IMR-90 (cell line): ENCODE measurements at regions not wholly inside any gene's neighbourhood (a gene's known extent, or its start where the extent isn't known, plus 50 kb on each side); places are given as distances from the start of the nearest gene placed in this dataset.

Experiments
- ATAC-seq: fragments of 200-7000 bp; cut with Tn5 transposase; 2 replicates; pipeline ENCODE4 v1.9.1; 2020; ENCODE audit warnings: low read depth, mild to moderate bottlenecking, moderate library complexity
- BruUV-seq: library from RNA; stranded (reverse); fragments of 400-500 nt; replicated peaks from 2 replicates; lab custom pipeline; 2021; lab: Mats Ljungman, UMichigan
- CTCF ChIA-PET: fragments of 300-600 bp; formaldehyde crosslinking; extraction: SDS; loops from one replicate; lab custom pipeline; 2021; ENCODE audit warnings: antibody characterized with exemption; lab: Yijun Ruan, JAX
- POLR2A ChIA-PET: fragments of 300-600 bp; sonication (Branson Sonifier 250); formaldehyde crosslinking; loops from one replicate; lab custom pipeline; 2022; ENCODE audit warnings: antibody characterized with exemption; ENCODE audit not compliant: unreplicated experiment; lab: Charles Lee
- DNase-seq: peaks from one replicate; pipeline ENCODE4 v3.0.0; 2013
- H2AFZ ChIP-seq: replicated peaks from 2 replicates; pipeline ENCODE3; 2013; ENCODE audit warnings: low read length, mild to moderate bottlenecking; ENCODE audit not compliant: poor library complexity
- H2AK5ac ChIP-seq: 2 replicates; pipeline ENCODE4 v1.6.1; 2013; ENCODE audit warnings: low read depth, low read length, inconsistent platforms
- H2AK9ac ChIP-seq: replicated peaks from 2 replicates; pipeline ENCODE3; 2013; ENCODE audit warnings: mild to moderate bottlenecking, low read depth, low read length, moderate library complexity; ENCODE audit not compliant: poor library complexity
- H2BK120ac ChIP-seq: 2 replicates; pipeline ENCODE4 v1.6.1; 2013; ENCODE audit warnings: low read depth, low read length, inconsistent platforms
- H2BK15ac ChIP-seq: 3 replicates; pipeline ENCODE4 v1.6.1; 2013; ENCODE audit warnings: low read depth, low read length, inconsistent platforms
- H2BK20ac ChIP-seq: 2 replicates; pipeline ENCODE4 v1.6.1; 2013; ENCODE audit warnings: low read depth, mild to moderate bottlenecking, inconsistent platforms, low read length, moderate library complexity
- H2BK5ac ChIP-seq: 2 replicates; pipeline ENCODE4 v1.6.1; 2013; ENCODE audit warnings: mild to moderate bottlenecking, low read depth, low read length, inconsistent platforms; ENCODE audit not compliant: poor library complexity, severe bottlenecking
- H3K14ac ChIP-seq: replicated peaks from 2 replicates; pipeline ENCODE4 v1.6.1; 2013; ENCODE audit warnings: low read depth, low read length, inconsistent platforms
- H3K18ac ChIP-seq: 2 replicates; pipeline ENCODE4 v1.6.1; 2013; ENCODE audit warnings: low read depth, low read length, control low read depth
- H3K23ac ChIP-seq: 2 replicates; pipeline ENCODE4 v1.6.1; 2013; ENCODE audit warnings: low read depth, low read length, inconsistent platforms
- H3K27ac ChIP-seq: 2 replicates; pipeline ENCODE4 v1.5.1; 2013; ENCODE audit warnings: mild to moderate bottlenecking, control low read depth, low read length; ENCODE audit not compliant: insufficient read depth
- H3K27me3 ChIP-seq: 2 replicates; pipeline ENCODE4 v1.6.1; 2013; ENCODE audit warnings: low read length; ENCODE audit not compliant: control insufficient read depth, insufficient read depth
- H3K36me3 ChIP-seq: 2 replicates; pipeline ENCODE4 v1.6.1; 2013; ENCODE audit warnings: low read length, mixed read lengths; ENCODE audit not compliant: control insufficient read depth, insufficient read depth
- H3K4ac ChIP-seq: 2 replicates; pipeline ENCODE4 v1.6.1; 2013; ENCODE audit warnings: low read depth, low read length, inconsistent platforms
- H3K4me1 ChIP-seq: 2 replicates; pipeline ENCODE4 v1.6.1; 2013; ENCODE audit warnings: low read length, mixed read lengths; ENCODE audit not compliant: control insufficient read depth, insufficient read depth
- H3K4me2 ChIP-seq: 2 replicates; pipeline ENCODE4 v1.6.1; 2013; ENCODE audit warnings: low read depth, mild to moderate bottlenecking, control low read depth, low read length, moderate library complexity
- H3K4me3 ChIP-seq: 2 replicates; pipeline ENCODE4 v1.5.1; 2013; ENCODE audit warnings: low read depth, mild to moderate bottlenecking, control low read depth, low read length, moderate library complexity; ENCODE audit not compliant: insufficient read depth
- H3K56ac ChIP-seq: 2 replicates; pipeline ENCODE4 v1.6.1; 2013; ENCODE audit warnings: low read length, inconsistent platforms; ENCODE audit not compliant: insufficient read depth; ENCODE audit errors: extremely low read depth
- H3K79me1 ChIP-seq, 2 experiments: 2 replicates each; pipeline ENCODE4 v1.6.1; 2013; ENCODE audit warnings: low read length in 2 of 2, inconsistent platforms in 1 of 2, low read depth in 1 of 2
- H3K9ac ChIP-seq: 2 replicates; pipeline ENCODE4 v1.6.1; 2013; ENCODE audit warnings: low read depth, low read length, control low read depth
- H3K9me1 ChIP-seq: 2 replicates; pipeline ENCODE4 v1.6.1; 2013; ENCODE audit warnings: low read length, inconsistent platforms; ENCODE audit not compliant: insufficient read depth
- H3K9me3 ChIP-seq: 2 replicates; pipeline ENCODE4 v1.6.1; 2013; ENCODE audit warnings: low read length; ENCODE audit not compliant: control insufficient read depth, insufficient read depth
- H4K20me1 ChIP-seq: 2 replicates; pipeline ENCODE4 v1.6.1; 2013; ENCODE audit warnings: low read length, inconsistent platforms; ENCODE audit not compliant: insufficient read depth
- H4K5ac ChIP-seq: 2 replicates; pipeline ENCODE4 v1.6.1; 2013; ENCODE audit warnings: mild to moderate bottlenecking, low read depth, low read length, control low read depth
- H4K8ac ChIP-seq, 2 experiments: 2 replicates each; pipeline ENCODE4 v1.6.1; 2013; ENCODE audit warnings: low read depth in 2 of 2, low read length in 2 of 2, control low read depth in 1 of 2, inconsistent platforms in 1 of 2
- H4K91ac ChIP-seq: 2 replicates; pipeline ENCODE4 v1.6.1; 2013; ENCODE audit warnings: low read depth, low read length, inconsistent platforms; ENCODE audit not compliant: insufficient read depth
- BHLHE40 ChIP-seq: fragments of 150-350 bp; IDR thresholded peaks from 2 replicates; pipeline ENCODE4 v1.6.1; 2016; ENCODE audit warnings: mild to moderate bottlenecking, low read depth, low read length
- CEBPB ChIP-seq: IDR thresholded peaks from 2 replicates; pipeline ENCODE4 v1.6.1; 2012; ENCODE audit warnings: low read depth, low read length, improper control_type of control experiment
- CHD1 ChIP-seq: IDR thresholded peaks from 2 replicates; pipeline ENCODE4 v1.6.1; 2012; ENCODE audit warnings: low read depth, low read length, improper control_type of control experiment
- FOS ChIP-seq: fragments of 150-350 bp; IDR thresholded peaks from 2 replicates; pipeline ENCODE4 v1.6.1; 2016; ENCODE audit warnings: low read depth, low read length
- MAFK ChIP-seq: IDR thresholded peaks from 2 replicates; pipeline ENCODE4 v1.6.1; 2012; ENCODE audit warnings: low read depth, low read length, improper control_type of control experiment
- MAZ ChIP-seq: IDR thresholded peaks from 2 replicates; pipeline ENCODE4 v1.6.1; 2012; ENCODE audit warnings: low read depth, mild to moderate bottlenecking, low read length, improper control_type of control experiment, moderate library complexity, borderline replicate concordance
- MXI1 ChIP-seq: IDR thresholded peaks from 2 replicates; pipeline ENCODE4 v1.6.1; 2012; ENCODE audit warnings: low read depth, mild to moderate bottlenecking, low read length, moderate library complexity, borderline replicate concordance
- NFE2L2 ChIP-seq: fragments of 150-350 bp; IDR thresholded peaks from 2 replicates; pipeline ENCODE4 v1.6.1; 2016; ENCODE audit warnings: low read depth, mild to moderate bottlenecking, low read length
- POLR2A ChIP-seq: IDR thresholded peaks from 2 replicates; pipeline ENCODE4 v1.6.1; 2012; ENCODE audit warnings: mild to moderate bottlenecking, low read depth, low read length
- RAD21 ChIP-seq: IDR thresholded peaks from 2 replicates; pipeline ENCODE4 v1.6.1; 2012; ENCODE audit warnings: low read length, improper control_type of control experiment
- RCOR1 ChIP-seq: IDR thresholded peaks from 2 replicates; pipeline ENCODE4 v1.6.1; 2012; ENCODE audit warnings: mild to moderate bottlenecking, low read length, improper control_type of control experiment; ENCODE audit not compliant: insufficient replicate concordance
- RFX5 ChIP-seq: IDR thresholded peaks from 2 replicates; pipeline ENCODE4 v1.8.0; 2012; ENCODE audit warnings: low read depth, mild to moderate bottlenecking, low read length, moderate library complexity
- SMC3 ChIP-seq: fragments of 150-350 bp; IDR thresholded peaks from 2 replicates; pipeline ENCODE4 v1.6.1; 2016; ENCODE audit warnings: low read depth, mild to moderate bottlenecking, antibody characterized with exemption, low read length, moderate library complexity
- WGBS, 2 experiments: methylation state at CpG; one replicate each; pipeline versions ENCODE4 v1.1.5 to v1.1.7; 2013; ENCODE audit warnings: missing lambda C conversion rate in 2 of 2; ENCODE audit not compliant: insufficient read length in 1 of 2; ENCODE audit errors: extremely low coverage in 2 of 2; 5-methylcytosine and 5-hydroxymethylcytosine counted together
- dilution Hi-C: fragments of 300-500 bp; cut with HindIII; formaldehyde crosslinking; loops from one replicate; pipeline ENCODE4 v1.14.3; 2018; ENCODE audit warnings: low sequenced_read_pairs; ENCODE audit not compliant: unreplicated experiment
- in situ Hi-C: fragments of 300-500 bp; cut with MboI; formaldehyde crosslinking; loops from 3 replicates; pipeline ENCODE4 v1.14.3; 2019; ENCODE audit warnings: low sequenced_read_pairs, inconsistent platforms, mixed read lengths
- intact Hi-C: fragments of 100-400 bp; cut with micrococcal nuclease; formaldehyde crosslinking; loops from 2 replicates; pipeline ENCODE4 v1.10.0; 2022
- TF ChIP-seq, protein P1 (sequence below): fragments of 150-350 bp; IDR thresholded peaks from 2 replicates; pipeline ENCODE4 v1.6.1; 2016; ENCODE audit warnings: low read depth, mild to moderate bottlenecking, low read length, moderate library complexity, borderline replicate concordance
- TF ChIP-seq, protein P2 (sequence below): fragments of 150-350 bp; IDR thresholded peaks from 2 replicates; pipeline ENCODE4 v1.6.1; 2017; ENCODE audit warnings: mild to moderate bottlenecking, antibody characterized with exemption, low read length, low read depth
- TF ChIP-seq, protein P3 (sequence below): conservative IDR thresholded peaks from 2 replicates; pipeline ENCODE4 v1.5.1; 2012; ENCODE audit warnings: mild to moderate bottlenecking, low read depth, low read length, improper control_type of control experiment

DNA sequence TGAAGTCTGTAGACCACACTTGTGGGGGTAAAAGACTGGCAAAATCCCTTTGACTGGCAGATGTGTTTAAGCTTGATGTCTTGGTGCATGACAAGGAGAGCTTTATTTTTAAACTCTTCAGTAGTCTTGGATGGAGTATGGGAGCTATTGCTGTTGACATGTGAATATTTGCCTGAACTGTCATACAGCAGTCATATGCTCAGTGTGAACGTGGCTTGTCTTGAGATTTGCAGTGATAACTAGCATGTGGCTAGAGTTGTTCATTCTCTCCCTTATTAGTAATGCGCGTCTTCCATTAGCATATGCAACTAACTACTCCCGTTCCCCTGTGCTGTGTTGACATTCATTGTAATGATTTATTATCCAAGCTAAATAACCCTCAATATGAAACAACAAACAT, 523.6 kb upstream of the WWC1 start:
- Histone ChIP-seq H2BK5ac (no peak overlapping the region), H3K4ac (no peak overlapping the region), H4K91ac (no peak overlapping the region), H2BK20ac (no peak overlapping the region), H3K56ac (no peak overlapping the region), H3K4me3 (no peak overlapping the region), H3K14ac (no peak overlapping the region), H3K9me1 (0 out of 2 replicates have a peak, but pooled peaks cover 4% of the 10 kb centered on the region), H4K8ac (no peak overlapping the region), H3K4me2 (no peak overlapping the region), H3K36me3 (no peaks in the 10 kb centered on the region), H2BK120ac (no peak overlapping the region), H2AK9ac (no peak overlapping the region), H3K27me3 (no peaks in the 10 kb centered on the region; the same call in 1 of the 2 replicates), H3K23ac (no peak overlapping the region), H3K9me3 (no peaks in the 10 kb centered on the region), H3K4me1 (no peaks in the 10 kb centered on the region), H4K20me1 (no peaks in the 10 kb centered on the region), H3K18ac (no peak overlapping the region; the same call in 1 of the 2 replicates), H2AFZ (no peak overlapping the region), H2AK5ac (no peak overlapping the region), H3K27ac (no peak overlapping the region), H3K79me1 (no peaks in the 10 kb centered on the region), H4K5ac (no peak overlapping the region), H3K9ac (no peak overlapping the region), H2BK15ac (peak overlapping the region; percentile 75; the same call in 2 of the 3 replicates)
- in situ Hi-C loops (no loop called here), intact Hi-C loops (no loop called here), dilution Hi-C loops (no loop called here)
- POLR2A ChIA-PET = no interaction called here
- TF ChIP-seq, protein P1, sequence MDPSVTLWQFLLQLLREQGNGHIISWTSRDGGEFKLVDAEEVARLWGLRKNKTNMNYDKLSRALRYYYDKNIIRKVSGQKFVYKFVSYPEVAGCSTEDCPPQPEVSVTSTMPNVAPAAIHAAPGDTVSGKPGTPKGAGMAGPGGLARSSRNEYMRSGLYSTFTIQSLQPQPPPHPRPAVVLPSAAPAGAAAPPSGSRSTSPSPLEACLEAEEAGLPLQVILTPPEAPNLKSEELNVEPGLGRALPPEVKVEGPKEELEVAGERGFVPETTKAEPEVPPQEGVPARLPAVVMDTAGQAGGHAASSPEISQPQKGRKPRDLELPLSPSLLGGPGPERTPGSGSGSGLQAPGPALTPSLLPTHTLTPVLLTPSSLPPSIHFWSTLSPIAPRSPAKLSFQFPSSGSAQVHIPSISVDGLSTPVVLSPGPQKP = no peak
- TF ChIP-seq NFE2L2 = no peak
- no peak for TF ChIP-seq RFX5
- TF ChIP-seq, protein P2, sequence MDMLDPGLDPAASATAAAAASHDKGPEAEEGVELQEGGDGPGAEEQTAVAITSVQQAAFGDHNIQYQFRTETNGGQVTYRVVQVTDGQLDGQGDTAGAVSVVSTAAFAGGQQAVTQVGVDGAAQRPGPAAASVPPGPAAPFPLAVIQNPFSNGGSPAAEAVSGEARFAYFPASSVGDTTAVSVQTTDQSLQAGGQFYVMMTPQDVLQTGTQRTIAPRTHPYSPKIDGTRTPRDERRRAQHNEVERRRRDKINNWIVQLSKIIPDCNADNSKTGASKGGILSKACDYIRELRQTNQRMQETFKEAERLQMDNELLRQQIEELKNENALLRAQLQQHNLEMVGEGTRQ = no peak
- no peak for TF ChIP-seq SMC3
- TF ChIP-seq RAD21 = no peak
- no peak for TF ChIP-seq CEBPB
- TF ChIP-seq MAZ = no peak
- TF ChIP-seq, protein P3, sequence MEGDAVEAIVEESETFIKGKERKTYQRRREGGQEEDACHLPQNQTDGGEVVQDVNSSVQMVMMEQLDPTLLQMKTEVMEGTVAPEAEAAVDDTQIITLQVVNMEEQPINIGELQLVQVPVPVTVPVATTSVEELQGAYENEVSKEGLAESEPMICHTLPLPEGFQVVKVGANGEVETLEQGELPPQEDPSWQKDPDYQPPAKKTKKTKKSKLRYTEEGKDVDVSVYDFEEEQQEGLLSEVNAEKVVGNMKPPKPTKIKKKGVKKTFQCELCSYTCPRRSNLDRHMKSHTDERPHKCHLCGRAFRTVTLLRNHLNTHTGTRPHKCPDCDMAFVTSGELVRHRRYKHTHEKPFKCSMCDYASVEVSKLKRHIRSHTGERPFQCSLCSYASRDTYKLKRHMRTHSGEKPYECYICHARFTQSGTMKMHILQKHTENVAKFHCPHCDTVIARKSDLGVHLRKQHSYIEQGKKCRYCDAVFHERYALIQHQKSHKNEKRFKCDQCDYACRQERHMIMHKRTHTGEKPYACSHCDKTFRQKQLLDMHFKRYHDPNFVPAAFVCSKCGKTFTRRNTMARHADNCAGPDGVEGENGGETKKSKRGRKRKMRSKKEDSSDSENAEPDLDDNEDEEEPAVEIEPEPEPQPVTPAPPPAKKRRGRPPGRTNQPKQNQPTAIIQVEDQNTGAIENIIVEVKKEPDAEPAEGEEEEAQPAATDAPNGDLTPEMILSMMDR = no peak
- no peak for TF ChIP-seq FOS
- TF ChIP-seq BHLHE40 = no peak
- no peak for TF ChIP-seq RCOR1
- no peak for TF ChIP-seq CHD1
- no peak for TF ChIP-seq MAFK
- no peak for TF ChIP-seq POLR2A
- TF ChIP-seq MXI1 = no peak
- no CpG with 5 or more reads among the region's 4 CpGs for WGBS, 2 experiments
- ATAC-seq (no peak), DNase-seq (peak; percentile 25)
- CTCF ChIA-PET = no interaction called here
- BruUV-seq = no TSS peak
